ENCODE measurements at regions not wholly inside any gene's neighbourhood (a gene's known extent, or its start where the extent isn't known, plus 50 kb on each side); places are given as distances from the start of the nearest gene placed in this dataset.

GRCh38 chr2:13770279-13770678 lies 862.2 kb upstream of the LRATD1 start:
- TF ChIP-seq YY1 (IDR thresholded peaks at IDR 0.05; ENCODE audit: low read depth) = no peak
- no peak for TF ChIP-seq RAD21 (IDR thresholded peaks at IDR 0.05; ENCODE audit: low read depth)
- TF ChIP-seq CEBPB (IDR thresholded peaks at IDR 0.05) = no peak
- no peak for TF ChIP-seq MAX (IDR thresholded peaks at IDR 0.05)
- no peak for TF ChIP-seq EGR1 (IDR thresholded peaks at IDR 0.05)

Data from Ishikawa (cell line).